Amniotic epithelial cell (primary cell): ENCODE measurements at regions not wholly inside any gene's neighbourhood (a gene's known extent, or its start where the extent isn't known, plus 50 kb on each side); places are given as distances from the start of the nearest gene placed in this dataset.
A peak's percentile ranks its signal among the peaks of the same experiment; 100 is the strongest.

ENCODE experiments used
- DNase-seq: peaks from one replicate; pipeline ENCODE4 v3.0.0-alpha.2; 2010; ENCODE audit warnings: low read depth

- no peak for DNase-seq
Observed at GRCh38 chr2:58951722-58952121, 710.6 kb upstream of the FANCL start.

- DNase-seq, result no peak
Observed at GRCh38 chr2:58950795-58951462, 709.8 kb upstream of the FANCL start.

- DNase-seq, result peak; percentile 65
Observed at GRCh38 chr2:58939388-58939787, 698.3 kb upstream of the FANCL start.

- DNase-seq, result no peak
Observed at GRCh38 chr2:58938988-58939387, 697.9 kb upstream of the FANCL start.

- DNase-seq, result no peak
Observed at GRCh38 chr2:58932801-58933200, 691.7 kb upstream of the FANCL start.

GRCh38 chr2:58930537-58930936 lies 689.4 kb upstream of the FANCL start:
- DNase-seq, result no peak

GRCh38 chr2:58928973-58929372 lies 687.8 kb upstream of the FANCL start:
- no peak for DNase-seq

GRCh38 chr2:58928391-58928790 lies 687.3 kb upstream of the FANCL start:
- no peak for DNase-seq

GRCh38 chr2:58926112-58926511 lies 685.0 kb upstream of the FANCL start:
- DNase-seq, result no peak

GRCh38 chr2:58925676-58926081 lies 684.6 kb upstream of the FANCL start:
- peak; percentile 22 for DNase-seq

GRCh38 chr2:58923869-58924268 lies 682.7 kb upstream of the FANCL start:
- DNase-seq, result peak; percentile 92

- DNase-seq, result no peak
Observed at GRCh38 chr2:58922245-58922644, 681.1 kb upstream of the FANCL start.

GRCh38 chr2:58921676-58922075 lies 680.6 kb upstream of the FANCL start:
- no peak for DNase-seq

- no peak for DNase-seq
Observed at GRCh38 chr2:58920001-58920400, 678.9 kb upstream of the FANCL start.

GRCh38 chr2:58919316-58919715 lies 678.2 kb upstream of the FANCL start:
- no peak for DNase-seq

GRCh38 chr2:58918141-58918540 lies 677.0 kb upstream of the FANCL start:
- peak; percentile 26 for DNase-seq

- DNase-seq, result no peak
Observed at GRCh38 chr2:58917596-58917995, 676.5 kb upstream of the FANCL start.

GRCh38 chr2:58916063-58916462 lies 674.9 kb upstream of the FANCL start:
- peak; percentile 7 for DNase-seq

- DNase-seq, result no peak
Observed at GRCh38 chr2:58914733-58915505, 673.8 kb upstream of the FANCL start.

- DNase-seq, result no peak
Observed at GRCh38 chr2:58913082-58913726, 672.1 kb upstream of the FANCL start.

GRCh38 chr2:58911877-58912276 lies 670.8 kb upstream of the FANCL start:
- DNase-seq, result no peak

GRCh38 chr2:58908501-58909154 lies 667.5 kb upstream of the FANCL start:
- no peak for DNase-seq

- DNase-seq, result no peak
Observed at GRCh38 chr2:58907644-58908043, 666.5 kb upstream of the FANCL start.
